ENCODE measurements at regions not wholly inside any gene's neighbourhood (a gene's known extent, or its start where the extent isn't known, plus 50 kb on each side); places are given as distances from the start of the nearest gene placed in this dataset.

DNA sequence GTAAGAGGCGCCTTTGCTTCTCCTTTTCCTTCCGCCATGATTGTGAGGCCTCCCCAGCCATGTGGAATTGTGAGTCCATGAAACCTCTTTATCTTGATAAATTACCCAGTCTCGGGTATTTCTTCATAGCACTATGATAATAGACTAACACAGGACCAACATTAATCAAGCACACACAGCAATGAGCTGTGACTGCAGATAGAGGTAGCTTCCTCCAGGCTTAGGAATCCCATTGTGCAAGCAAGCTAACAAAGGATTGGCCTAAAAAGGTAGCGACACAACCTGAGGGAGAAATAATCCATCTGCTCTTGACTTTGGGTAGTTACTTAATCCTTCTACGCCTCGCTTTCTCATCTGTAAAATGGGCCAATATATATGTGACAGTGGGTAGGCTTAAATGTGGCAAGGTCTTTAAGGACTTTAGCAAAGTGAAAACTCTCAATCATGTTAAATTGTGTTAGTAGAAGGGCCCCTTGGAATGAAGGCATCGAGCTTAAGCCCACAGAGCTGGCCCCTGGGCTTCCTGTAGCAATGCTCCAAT is 393.6 kb downstream of the SOX9 start:
- DNase-seq (ENCODE audit: low read depth): no peak

DNA sequence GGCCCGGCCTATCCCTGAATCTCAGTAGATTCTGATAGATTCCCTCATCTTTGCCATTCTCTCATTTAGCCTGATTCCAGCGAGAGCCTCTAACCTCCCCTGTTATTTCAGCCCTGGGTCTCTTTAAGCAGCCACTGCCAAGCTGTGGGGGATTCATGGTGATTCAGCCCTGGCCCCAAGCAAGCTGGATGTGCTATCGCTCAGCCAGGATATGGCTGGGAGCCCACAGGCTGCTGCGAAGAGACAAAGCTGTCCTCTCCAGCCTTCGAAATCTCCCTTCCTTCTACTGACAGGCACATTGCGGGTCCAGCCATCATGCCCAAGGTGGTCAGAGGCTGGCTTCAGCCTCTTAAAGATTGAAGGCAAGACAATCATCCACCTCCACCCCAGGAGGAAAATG is 394.1 kb downstream of the SOX9 start:
- no peak overlapping the region for H3K4me3 ChIP-seq (ENCODE audit: low read depth, low read length)
- DNase-seq (ENCODE audit: low read depth): no peak
- TF ChIP-seq, protein P1, sequence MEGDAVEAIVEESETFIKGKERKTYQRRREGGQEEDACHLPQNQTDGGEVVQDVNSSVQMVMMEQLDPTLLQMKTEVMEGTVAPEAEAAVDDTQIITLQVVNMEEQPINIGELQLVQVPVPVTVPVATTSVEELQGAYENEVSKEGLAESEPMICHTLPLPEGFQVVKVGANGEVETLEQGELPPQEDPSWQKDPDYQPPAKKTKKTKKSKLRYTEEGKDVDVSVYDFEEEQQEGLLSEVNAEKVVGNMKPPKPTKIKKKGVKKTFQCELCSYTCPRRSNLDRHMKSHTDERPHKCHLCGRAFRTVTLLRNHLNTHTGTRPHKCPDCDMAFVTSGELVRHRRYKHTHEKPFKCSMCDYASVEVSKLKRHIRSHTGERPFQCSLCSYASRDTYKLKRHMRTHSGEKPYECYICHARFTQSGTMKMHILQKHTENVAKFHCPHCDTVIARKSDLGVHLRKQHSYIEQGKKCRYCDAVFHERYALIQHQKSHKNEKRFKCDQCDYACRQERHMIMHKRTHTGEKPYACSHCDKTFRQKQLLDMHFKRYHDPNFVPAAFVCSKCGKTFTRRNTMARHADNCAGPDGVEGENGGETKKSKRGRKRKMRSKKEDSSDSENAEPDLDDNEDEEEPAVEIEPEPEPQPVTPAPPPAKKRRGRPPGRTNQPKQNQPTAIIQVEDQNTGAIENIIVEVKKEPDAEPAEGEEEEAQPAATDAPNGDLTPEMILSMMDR (IDR thresholded peaks at IDR 0.05; ENCODE audit: control insufficient read depth, extremely low read depth, insufficient read depth): no peak

More for the DNA sequence above, 393.6 kb downstream of the SOX9 start:
- TF ChIP-seq, protein P1 (IDR thresholded peaks at IDR 0.05; ENCODE audit: control insufficient read depth, extremely low read depth, insufficient read depth): no peak
- no peak overlapping the region for H3K4me3 ChIP-seq (ENCODE audit: low read depth, low read length)

DNA sequence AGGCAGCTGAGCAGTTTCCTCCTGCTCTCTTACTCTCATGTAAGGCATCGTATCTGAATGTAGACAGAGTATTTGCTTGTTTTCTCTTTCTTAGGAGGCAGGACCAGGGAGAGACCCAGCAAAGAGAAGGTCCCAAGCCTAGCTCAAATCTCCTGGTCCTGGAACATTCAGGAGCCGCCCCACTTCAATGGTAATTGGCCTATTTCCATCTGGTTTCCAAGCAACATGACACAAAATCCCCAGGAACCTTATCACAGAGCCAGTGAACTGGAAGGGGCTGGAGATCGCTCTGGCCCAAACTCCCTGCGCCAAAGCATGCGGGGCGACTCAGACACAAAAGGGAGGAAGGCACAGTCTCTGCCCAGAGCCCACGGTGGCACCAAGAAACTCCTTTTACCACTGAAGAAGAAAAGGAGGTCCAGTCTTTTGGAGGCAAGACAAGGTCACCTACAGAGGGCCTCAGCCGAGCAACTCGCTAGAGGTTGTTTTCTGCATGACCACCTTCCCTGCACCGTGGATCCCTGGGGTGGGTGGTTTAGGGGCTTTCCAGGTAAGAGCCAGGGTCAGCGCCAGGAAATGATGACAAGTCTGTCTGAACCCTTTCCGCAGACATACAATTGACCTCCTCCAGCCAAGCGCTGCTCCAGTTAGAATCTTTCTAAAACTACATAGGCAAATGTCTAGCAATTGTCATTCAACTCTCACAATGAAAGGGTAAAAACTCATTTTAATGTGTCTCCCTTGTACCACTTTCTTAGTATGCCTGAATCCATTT is 394.7 kb downstream of the SOX9 start:
- TF ChIP-seq, protein P1 (IDR thresholded peaks at IDR 0.05; ENCODE audit: control insufficient read depth, extremely low read depth, insufficient read depth): no peak
- H3K4me3 ChIP-seq (ENCODE audit: low read depth, low read length): no peak overlapping the region
- DNase-seq (ENCODE audit: low read depth): no peak

DNA sequence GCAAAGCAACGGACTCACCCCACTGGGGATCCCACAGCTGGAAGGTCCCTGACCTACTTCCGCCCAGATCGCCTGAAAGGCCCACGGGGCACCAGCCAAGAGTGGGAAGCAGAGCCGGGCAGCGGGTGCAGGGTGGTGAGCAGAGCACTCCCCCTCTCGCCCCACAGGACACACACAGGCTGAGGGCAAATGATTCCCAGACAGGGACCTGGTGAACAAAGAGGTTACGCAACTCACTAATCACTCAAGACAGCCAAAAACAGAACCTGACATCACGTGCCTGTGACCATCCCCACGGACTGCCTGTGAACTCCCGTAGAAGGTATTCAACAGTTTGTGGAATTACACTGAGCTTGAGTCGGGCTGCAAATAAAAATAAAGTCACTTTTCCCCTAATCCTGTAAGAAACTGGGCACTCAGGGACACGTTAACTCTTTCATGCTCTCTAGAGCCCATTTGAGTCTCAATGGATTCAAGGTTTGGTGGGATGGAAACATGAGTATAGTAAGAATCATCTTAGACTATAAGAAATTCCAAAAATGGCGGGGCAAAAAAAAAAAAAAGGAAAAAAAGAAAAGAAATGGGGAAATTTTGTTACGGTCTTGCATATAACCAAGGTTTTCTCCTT is 396.1 kb downstream of the SOX9 start:
- TF ChIP-seq, protein P1 (IDR thresholded peaks at IDR 0.05; ENCODE audit: control insufficient read depth, extremely low read depth, insufficient read depth): no peak
- DNase-seq (ENCODE audit: low read depth): no peak
- no peak overlapping the region for H3K4me3 ChIP-seq (ENCODE audit: low read depth, low read length)

DNA sequence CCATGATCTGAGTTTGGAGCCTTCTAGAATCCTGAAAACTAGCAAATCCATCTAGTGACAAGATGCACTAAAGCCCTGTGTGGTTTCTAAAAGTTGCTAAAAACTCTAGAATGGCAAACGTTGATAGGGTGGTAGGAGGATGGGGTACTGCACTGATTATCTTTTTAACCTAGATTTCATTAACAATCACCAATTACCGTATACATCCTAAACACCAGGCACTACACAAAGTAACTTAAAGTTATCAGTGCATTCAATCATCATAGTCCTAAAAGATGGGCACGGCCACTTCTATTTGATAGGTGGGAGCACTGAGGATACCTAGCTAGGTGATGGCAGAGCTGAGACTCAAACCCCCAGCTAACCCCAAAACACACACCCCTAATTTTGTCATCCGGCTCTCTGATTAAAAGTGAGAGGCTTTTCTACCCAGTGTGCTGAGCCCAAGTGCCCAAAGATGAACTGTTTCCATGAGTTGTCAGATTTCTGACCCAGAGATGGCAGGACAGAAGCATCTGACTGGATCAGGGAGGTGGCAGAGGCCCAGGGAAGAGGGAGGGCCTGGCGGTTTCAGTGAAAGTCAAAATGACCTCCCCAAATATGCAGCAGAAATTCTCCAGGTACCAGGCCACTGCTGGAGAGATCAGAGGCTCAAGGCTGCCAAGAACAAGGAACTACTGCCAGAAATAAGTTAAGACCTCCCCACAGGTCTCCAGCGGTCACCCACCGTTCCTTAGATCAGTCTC is 396.8 kb downstream of the SOX9 start:
- TF ChIP-seq, protein P1 (IDR thresholded peaks at IDR 0.05; ENCODE audit: control insufficient read depth, extremely low read depth, insufficient read depth): no peak
- H3K4me3 ChIP-seq (ENCODE audit: low read depth, low read length): no peak overlapping the region
- no peak for DNase-seq (ENCODE audit: low read depth)

DNA sequence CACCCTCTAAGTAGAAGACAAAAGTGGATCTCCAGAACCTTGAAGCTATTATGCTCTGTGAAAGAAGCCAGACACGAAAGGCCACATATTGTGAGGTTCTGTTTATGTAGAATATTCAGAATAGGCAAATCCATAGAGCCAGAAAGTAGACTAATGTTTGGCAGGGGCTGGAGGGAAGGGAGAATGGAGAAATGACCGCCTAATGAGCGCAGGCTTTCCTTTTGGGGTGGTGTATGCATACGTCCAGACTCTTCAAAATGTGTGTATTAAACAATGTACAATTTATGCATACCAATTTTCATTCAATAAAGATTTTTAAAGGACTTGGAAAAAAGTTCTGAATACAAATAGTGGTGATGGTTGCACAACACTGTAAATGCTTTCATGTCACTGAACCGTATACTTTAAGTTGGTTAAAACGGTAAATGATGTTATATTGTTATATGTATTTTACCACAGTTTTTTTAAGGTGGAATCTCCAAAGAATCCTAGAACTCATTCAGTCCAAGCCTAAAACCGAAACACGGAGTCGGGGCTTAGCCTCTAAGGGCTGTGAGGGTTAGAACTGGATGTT is 397.4 kb downstream of the SOX9 start:
- no peak overlapping the region for H3K4me3 ChIP-seq (ENCODE audit: low read depth, low read length)
- no peak for DNase-seq (ENCODE audit: low read depth)
- TF ChIP-seq, protein P1 (IDR thresholded peaks at IDR 0.05; ENCODE audit: control insufficient read depth, extremely low read depth, insufficient read depth): no peak

Measured in LNCaP clone FGC (cell line).